Lower leg skin (tissue), 3 donors: ENCODE measurements at regions not wholly inside any gene's neighbourhood (a gene's known extent, or its start where the extent isn't known, plus 50 kb on each side); places are given as distances from the start of the nearest gene placed in this dataset.
"Not testable (repeated sequence)": the region's sequence is repeated elsewhere in the genome, so short reads cannot be mapped to it uniquely, and the experiment has no call there.

ENCODE experiments used
- DNase-seq, 2 donors: peaks; one replicate each; pipeline ENCODE4 v3.0.0-alpha.2; 2019; ENCODE audit warnings: low spot score in 2 of 2
- H3K4me3 ChIP-seq: fragments of 200-600 bp; sonication (generic); 2 replicates; pipeline ENCODE4 v1.5.1; 2017; ENCODE audit warnings: mild to moderate bottlenecking, low read depth; ENCODE audit not compliant: poor library complexity, severe bottlenecking
- WGBS, 2 donors: methylation state at CpG; one replicate each; pipeline ENCODE4 v1.1.5; 2018; 5-methylcytosine and 5-hydroxymethylcytosine counted together
- intact Hi-C: fragments of 100-400 bp; cut with DNase I; formaldehyde crosslinking; loops from one replicate; pipeline ENCODE4 v1.15.0; 2023; ENCODE audit warnings: low total_unique reads

- WGBS, 2 donors, result 34 to 53% methylated on average over 2 of the region's 2 CpGs
- H3K4me3 ChIP-seq, intact Hi-C loops, DNase-seq: not testable (repeated sequence)
Observed at GRCh38 chr21:9246010-9246409, 1275.4 kb upstream of the TPTE start.

DNA sequence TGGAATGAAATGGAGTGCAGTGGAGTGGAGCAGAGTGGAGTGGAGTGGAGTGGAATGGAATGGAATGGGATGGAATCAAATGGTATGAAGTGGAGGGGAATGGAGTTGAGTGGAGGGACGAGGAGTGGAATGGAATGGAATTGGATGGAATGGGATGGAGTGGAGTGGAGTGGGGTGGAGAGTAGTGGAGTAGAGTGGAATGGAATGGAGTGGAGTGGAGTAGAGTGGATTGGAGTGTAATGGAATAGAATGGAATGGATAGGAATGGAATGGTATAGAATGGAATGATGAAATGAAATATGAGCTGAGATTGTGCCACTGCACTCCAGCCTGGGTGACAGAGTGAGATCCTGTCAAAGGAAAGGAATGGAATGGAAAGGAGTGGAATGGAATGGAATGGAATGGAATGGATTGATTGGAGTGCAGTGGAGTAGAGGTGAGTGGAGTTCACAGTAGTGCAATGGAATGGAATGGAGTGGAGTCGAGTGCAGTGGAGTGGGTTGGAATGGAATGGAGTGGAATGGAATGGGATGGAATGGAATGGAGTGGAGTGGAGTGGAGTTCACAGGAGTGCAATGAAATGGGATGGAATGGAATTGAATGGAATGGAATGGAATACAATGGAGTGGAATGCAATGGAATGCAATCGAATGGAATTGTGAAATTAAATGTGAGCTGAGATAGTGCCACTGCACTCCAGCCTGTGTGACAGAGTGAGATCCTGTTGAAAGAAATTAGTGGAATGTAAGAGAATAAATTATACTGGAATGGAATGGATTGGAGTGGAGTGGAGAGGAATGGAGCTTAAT is 1274.7 kb upstream of the TPTE start:
- H3K4me3 ChIP-seq, intact Hi-C loops: not testable (repeated sequence)
- DNase-seq, result peak; percentile 11 to 84
- 46 to 53% methylated on average over 3 of the region's 3 CpGs for WGBS, 2 donors

DNA sequence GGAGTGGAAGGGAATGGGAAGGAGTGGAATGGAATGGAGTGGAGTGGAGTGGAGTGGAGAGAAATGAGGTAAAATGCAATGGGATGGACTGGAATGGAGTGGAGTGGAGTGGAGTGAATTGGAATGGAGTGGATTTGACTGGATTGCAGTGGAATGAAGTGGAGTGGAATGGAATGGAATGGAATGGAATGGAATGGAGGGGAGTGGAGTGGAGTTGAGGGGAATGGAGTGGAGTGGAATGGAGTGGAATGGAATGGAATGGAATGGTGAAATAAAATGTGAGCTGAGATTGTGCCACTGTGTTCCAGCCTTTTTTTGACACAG is 1274.1 kb upstream of the TPTE start:
- H3K4me3 ChIP-seq, intact Hi-C loops: not testable (repeated sequence)
- peak in 1 of 2 donors; percentile 58 for DNase-seq

- H3K4me3 ChIP-seq, intact Hi-C loops: not testable (repeated sequence)
- peak in 1 of 2 donors; percentile 70 for DNase-seq
- 50 to 63% methylated on average over 3 of the region's 3 CpGs for WGBS, 2 donors
Observed at GRCh38 chr21:9247616-9248317, 1273.6 kb upstream of the TPTE start.
